ENCODE measurements at regions not wholly inside any gene's neighbourhood (a gene's known extent, or its start where the extent isn't known, plus 50 kb on each side); places are given as distances from the start of the nearest gene placed in this dataset.

GRCh38 chr22:47366026-47366767 lies 603.7 kb downstream of the TBC1D22A start:
- no peak overlapping the region for H3K27ac ChIP-seq
- TF ChIP-seq ZFX (IDR thresholded peaks at IDR 0.05; ENCODE audit: borderline replicate concordance) (no peak), CTCF (IDR thresholded peaks at IDR 0.05) (no peak)

GRCh38 chr22:47361247-47361646 lies 598.8 kb downstream of the TBC1D22A start:
- H3K27ac ChIP-seq = no peak overlapping the region
- TF ChIP-seq CTCF (IDR thresholded peaks at IDR 0.05) (no peak), ZFX (IDR thresholded peaks at IDR 0.05; ENCODE audit: borderline replicate concordance) (no peak)

GRCh38 chr22:47357493-47357892 lies 595.0 kb downstream of the TBC1D22A start:
- H3K27ac ChIP-seq = no peak overlapping the region
- TF ChIP-seq CTCF (IDR thresholded peaks at IDR 0.05) = no peak

GRCh38 chr22:47357086-47357485 lies 594.6 kb downstream of the TBC1D22A start:
- H3K27ac ChIP-seq = no peak overlapping the region
- TF ChIP-seq ZFX (IDR thresholded peaks at IDR 0.05; ENCODE audit: borderline replicate concordance) (no peak), CTCF (IDR thresholded peaks at IDR 0.05) (no peak)

GRCh38 chr22:47356511-47357011 lies 594.1 kb downstream of the TBC1D22A start:
- TF ChIP-seq CTCF (IDR thresholded peaks at IDR 0.05) (no peak), ZFX (IDR thresholded peaks at IDR 0.05; ENCODE audit: borderline replicate concordance) (no peak)

GRCh38 chr22:47355776-47356510 lies 593.5 kb downstream of the TBC1D22A start:
- no peak overlapping the region for H3K27ac ChIP-seq
- TF ChIP-seq ZFX (IDR thresholded peaks at IDR 0.05; ENCODE audit: borderline replicate concordance) (no peak), CTCF (IDR thresholded peaks at IDR 0.05) (no peak)

More at GRCh38 chr22:47356511-47357011, 594.1 kb downstream of the TBC1D22A start:
- H3K27ac ChIP-seq = no peak overlapping the region

GRCh38 chr22:47355388-47355725 lies 592.9 kb downstream of the TBC1D22A start:
- TF ChIP-seq ZFX (IDR thresholded peaks at IDR 0.05; ENCODE audit: borderline replicate concordance) (no peak), CTCF (IDR thresholded peaks at IDR 0.05) (no peak)
- no peak overlapping the region for H3K27ac ChIP-seq
